ENCODE measurements at regions not wholly inside any gene's neighbourhood (a gene's known extent, or its start where the extent isn't known, plus 50 kb on each side); places are given as distances from the start of the nearest gene placed in this dataset.

GRCh38 chr9:111271481-111272080, 58.4 kb downstream of the OR2K2 start:
- TF ChIP-seq POLR2A (IDR thresholded peaks at IDR 0.05) (no peak), POLR2AphosphoS5 (IDR thresholded peaks at IDR 0.05) (no peak), EP300 (IDR thresholded peaks at IDR 0.05) (no peak)
- TF ChIP-seq, protein P1, sequence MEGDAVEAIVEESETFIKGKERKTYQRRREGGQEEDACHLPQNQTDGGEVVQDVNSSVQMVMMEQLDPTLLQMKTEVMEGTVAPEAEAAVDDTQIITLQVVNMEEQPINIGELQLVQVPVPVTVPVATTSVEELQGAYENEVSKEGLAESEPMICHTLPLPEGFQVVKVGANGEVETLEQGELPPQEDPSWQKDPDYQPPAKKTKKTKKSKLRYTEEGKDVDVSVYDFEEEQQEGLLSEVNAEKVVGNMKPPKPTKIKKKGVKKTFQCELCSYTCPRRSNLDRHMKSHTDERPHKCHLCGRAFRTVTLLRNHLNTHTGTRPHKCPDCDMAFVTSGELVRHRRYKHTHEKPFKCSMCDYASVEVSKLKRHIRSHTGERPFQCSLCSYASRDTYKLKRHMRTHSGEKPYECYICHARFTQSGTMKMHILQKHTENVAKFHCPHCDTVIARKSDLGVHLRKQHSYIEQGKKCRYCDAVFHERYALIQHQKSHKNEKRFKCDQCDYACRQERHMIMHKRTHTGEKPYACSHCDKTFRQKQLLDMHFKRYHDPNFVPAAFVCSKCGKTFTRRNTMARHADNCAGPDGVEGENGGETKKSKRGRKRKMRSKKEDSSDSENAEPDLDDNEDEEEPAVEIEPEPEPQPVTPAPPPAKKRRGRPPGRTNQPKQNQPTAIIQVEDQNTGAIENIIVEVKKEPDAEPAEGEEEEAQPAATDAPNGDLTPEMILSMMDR (IDR thresholded peaks at IDR 0.05), result no peak

Measured in suprapubic skin (tissue), 4 donors.